ENCODE measurements at regions not wholly inside any gene's neighbourhood (a gene's known extent, or its start where the extent isn't known, plus 50 kb on each side); places are given as distances from the start of the nearest gene placed in this dataset.
"Not testable (repeated sequence)": the region's sequence is repeated elsewhere in the genome, so short reads cannot be mapped to it uniquely, and the experiment has no call there.

DNA sequence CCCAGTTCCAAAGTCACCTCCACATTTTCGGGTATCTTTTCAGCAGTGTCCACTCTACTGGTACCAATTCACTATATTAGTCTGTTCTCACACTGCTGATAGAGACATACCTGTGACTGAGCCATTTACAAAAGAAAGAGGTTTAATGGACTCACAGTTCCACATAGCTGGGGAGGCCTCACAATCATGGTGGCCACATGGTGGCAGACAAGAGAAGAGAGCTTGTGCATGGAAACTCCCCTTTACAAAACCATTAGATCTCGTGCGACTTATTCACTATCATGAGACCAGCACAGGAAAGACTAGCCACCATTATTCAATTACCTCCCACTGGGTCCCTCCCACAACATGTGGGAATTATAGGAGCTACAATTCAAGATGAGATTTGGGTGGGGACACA lies 335.7 kb upstream of the SLC7A11 start:
- H3K27me3 Mint-ChIP-seq (ENCODE audit: insufficient read depth, unreplicated experiment); H3K4me3 Mint-ChIP-seq (ENCODE audit: unreplicated experiment); H3K4me1 Mint-ChIP-seq (ENCODE audit: insufficient read depth, unreplicated experiment); H3K36me3 Mint-ChIP-seq (ENCODE audit: insufficient read depth, unreplicated experiment); BruUV-seq (replicated peaks); H3K9me3 Mint-ChIP-seq (ENCODE audit: unreplicated experiment); H3K27ac Mint-ChIP-seq (ENCODE audit: low read depth, unreplicated experiment): not testable (repeated sequence)
- TF ChIP-seq, protein P1, sequence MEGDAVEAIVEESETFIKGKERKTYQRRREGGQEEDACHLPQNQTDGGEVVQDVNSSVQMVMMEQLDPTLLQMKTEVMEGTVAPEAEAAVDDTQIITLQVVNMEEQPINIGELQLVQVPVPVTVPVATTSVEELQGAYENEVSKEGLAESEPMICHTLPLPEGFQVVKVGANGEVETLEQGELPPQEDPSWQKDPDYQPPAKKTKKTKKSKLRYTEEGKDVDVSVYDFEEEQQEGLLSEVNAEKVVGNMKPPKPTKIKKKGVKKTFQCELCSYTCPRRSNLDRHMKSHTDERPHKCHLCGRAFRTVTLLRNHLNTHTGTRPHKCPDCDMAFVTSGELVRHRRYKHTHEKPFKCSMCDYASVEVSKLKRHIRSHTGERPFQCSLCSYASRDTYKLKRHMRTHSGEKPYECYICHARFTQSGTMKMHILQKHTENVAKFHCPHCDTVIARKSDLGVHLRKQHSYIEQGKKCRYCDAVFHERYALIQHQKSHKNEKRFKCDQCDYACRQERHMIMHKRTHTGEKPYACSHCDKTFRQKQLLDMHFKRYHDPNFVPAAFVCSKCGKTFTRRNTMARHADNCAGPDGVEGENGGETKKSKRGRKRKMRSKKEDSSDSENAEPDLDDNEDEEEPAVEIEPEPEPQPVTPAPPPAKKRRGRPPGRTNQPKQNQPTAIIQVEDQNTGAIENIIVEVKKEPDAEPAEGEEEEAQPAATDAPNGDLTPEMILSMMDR (IDR thresholded peaks at IDR 0.05; ENCODE audit: unreplicated experiment): peak; percentile 12
- DNase-seq (ENCODE audit: unreplicated experiment): peak; percentile 42
- CTCF ChIA-PET: interaction anchor here (0.7 to 3.1 kb wide), 25 partner anchors 9 to 758 kb away, joined by 3 to 23 read pairs (median 4); no protein-coding TSS in a partner anchor
- POLR2A ChIA-PET: interaction anchor here (0.6 to 0.7 kb wide), 2 partner anchors 431 to 666 kb away, joined by 3 to 4 read pairs; no protein-coding TSS in a partner anchor
- intact Hi-C loops (cut with micrococcal nuclease): loop anchor here (1.0 to 5.0 kb wide), 5 partner anchors 103 to 487 kb away; no protein-coding TSS in a partner anchor

DNA sequence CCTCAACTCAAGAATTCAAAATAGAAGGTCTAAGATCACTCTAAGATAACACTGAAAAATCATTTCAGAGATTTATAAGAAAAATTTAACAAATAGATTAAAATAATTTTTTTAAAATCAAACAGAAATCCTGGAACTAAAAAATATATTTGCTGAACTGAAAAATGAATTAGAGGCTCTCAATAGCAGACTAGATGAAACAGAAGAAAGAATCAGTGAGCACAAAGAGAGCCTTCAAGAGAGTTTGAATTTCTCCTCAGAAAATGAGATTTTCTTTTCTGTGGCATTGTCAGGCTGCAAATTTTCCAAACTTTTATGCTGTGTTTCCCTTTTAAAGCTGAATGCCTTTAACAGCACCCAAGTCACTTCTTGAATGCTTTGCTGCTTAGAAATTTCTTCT lies 335.0 kb upstream of the SLC7A11 start:
- Mint-ChIP-seq H3K36me3 (ENCODE audit: insufficient read depth, unreplicated experiment) (no peaks in the 10 kb centered on the region), H3K4me1 (ENCODE audit: insufficient read depth, unreplicated experiment) (no peaks in the 10 kb centered on the region), H3K9me3 (ENCODE audit: unreplicated experiment) (no peaks in the 10 kb centered on the region), H3K4me3 (ENCODE audit: unreplicated experiment) (no peak overlapping the region), H3K27ac (ENCODE audit: low read depth, unreplicated experiment) (no peak overlapping the region), H3K27me3 (ENCODE audit: insufficient read depth, unreplicated experiment) (no peaks in the 10 kb centered on the region)
- BruUV-seq (replicated peaks): no TSS peak
- intact Hi-C loops (cut with micrococcal nuclease): loop anchor here (2.0 to 5.0 kb wide), 3 partner anchors 294 to 486 kb away; no protein-coding TSS in a partner anchor
- TF ChIP-seq, protein P1 (IDR thresholded peaks at IDR 0.05; ENCODE audit: unreplicated experiment): no peak
- ChIA-PET POLR2A (no interaction called here), CTCF (interaction anchor here (0.7 to 3.1 kb wide), 28 partner anchors 9 to 1348 kb away, joined by 3 to 23 read pairs (median 4); no protein-coding TSS in a partner anchor)
- no peak for DNase-seq (ENCODE audit: unreplicated experiment)

DNA sequence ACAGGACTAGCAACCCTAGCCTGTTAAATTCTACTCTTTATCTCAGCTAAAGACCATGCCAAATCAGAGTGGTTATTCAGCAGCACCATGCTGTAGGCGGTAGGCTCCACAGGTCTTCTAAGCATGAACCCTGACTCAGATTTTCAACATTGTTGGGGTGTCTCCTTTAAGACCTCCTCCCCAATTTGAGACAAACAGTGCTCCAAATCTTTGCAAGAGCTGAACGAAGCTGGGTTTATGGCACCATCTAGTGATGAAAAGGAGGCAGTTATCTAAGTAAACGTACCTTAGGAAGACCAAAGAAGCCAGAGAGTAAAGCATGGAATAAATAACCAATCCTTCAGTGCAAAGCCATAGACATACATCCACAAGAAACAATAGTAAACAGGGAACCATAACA lies 334.5 kb upstream of the SLC7A11 start:
- ChIA-PET CTCF (interaction anchor here (0.7 to 3.1 kb wide), 18 partner anchors 10 to 1348 kb away, joined by 3 to 23 read pairs (median 4); no protein-coding TSS in a partner anchor), POLR2A (no interaction called here)
- Mint-ChIP-seq H3K27ac (ENCODE audit: low read depth, unreplicated experiment) (no peak overlapping the region), H3K36me3 (ENCODE audit: insufficient read depth, unreplicated experiment) (no peaks in the 10 kb centered on the region), H3K4me3 (ENCODE audit: unreplicated experiment) (no peak overlapping the region), H3K4me1 (ENCODE audit: insufficient read depth, unreplicated experiment) (no peaks in the 10 kb centered on the region), H3K9me3 (ENCODE audit: unreplicated experiment) (no peaks in the 10 kb centered on the region), H3K27me3 (ENCODE audit: insufficient read depth, unreplicated experiment) (no peaks in the 10 kb centered on the region)
- DNase-seq (ENCODE audit: unreplicated experiment): peak; percentile 58
- TF ChIP-seq, protein P1 (IDR thresholded peaks at IDR 0.05; ENCODE audit: unreplicated experiment): peak; percentile 51
- intact Hi-C loops (cut with micrococcal nuclease): loop anchor here (1.0 to 5.0 kb wide), 5 partner anchors 294 to 756 kb away; no protein-coding TSS in a partner anchor
- no TSS peak for BruUV-seq (replicated peaks)

DNA sequence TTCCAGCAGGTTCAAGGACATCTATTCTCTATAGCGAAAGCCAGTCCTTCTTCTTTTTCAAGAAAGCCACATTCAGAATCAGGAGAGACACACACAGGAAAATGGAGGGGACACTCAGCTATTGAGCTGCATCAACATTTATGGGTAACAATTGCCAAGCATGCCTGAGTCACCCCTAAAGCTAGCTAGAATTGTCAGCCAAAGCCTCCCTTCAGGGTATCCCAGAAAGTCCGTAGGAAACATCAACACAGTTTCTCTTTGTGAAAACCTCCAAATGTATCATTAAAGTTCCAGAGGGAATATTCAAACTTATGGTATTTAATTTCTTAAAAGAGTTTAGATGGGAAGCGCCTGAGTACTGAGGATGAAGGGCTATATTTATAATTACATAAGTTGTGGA lies 331.1 kb upstream of the SLC7A11 start:
- CTCF ChIA-PET: interaction anchor here (0.6 to 1.3 kb wide), 2 partner anchors 394 to 1427 kb away, joined by 4 read pairs; no protein-coding TSS in a partner anchor
- no peak overlapping the region for H3K4me3 Mint-ChIP-seq (ENCODE audit: unreplicated experiment)

More for the DNA sequence above, 331.1 kb upstream of the SLC7A11 start:
- Mint-ChIP-seq H3K4me1 (ENCODE audit: insufficient read depth, unreplicated experiment) (no peaks in the 10 kb centered on the region), H3K27me3 (ENCODE audit: insufficient read depth, unreplicated experiment) (no peaks in the 10 kb centered on the region), H3K36me3 (ENCODE audit: insufficient read depth, unreplicated experiment) (no peaks in the 10 kb centered on the region), H3K9me3 (ENCODE audit: unreplicated experiment) (no peaks in the 10 kb centered on the region), H3K27ac (ENCODE audit: low read depth, unreplicated experiment) (no peak overlapping the region)
- peak; percentile 6 for DNase-seq (ENCODE audit: unreplicated experiment)
- TF ChIP-seq, protein P1 (IDR thresholded peaks at IDR 0.05; ENCODE audit: unreplicated experiment): no peak
- BruUV-seq (replicated peaks): no TSS peak
- intact Hi-C loops (cut with micrococcal nuclease): no loop called here
- POLR2A ChIA-PET: interaction anchor here (0.6 to 1.4 kb wide), 2 partner anchors 331 to 496 kb away, joined by 3 to 4 read pairs; partner anchors contain the start of gene SLC7A11

All from MCF 10A (cell line).